ENCODE measurements at regions not wholly inside any gene's neighbourhood (a gene's known extent, or its start where the extent isn't known, plus 50 kb on each side); places are given as distances from the start of the nearest gene placed in this dataset.

- no peak for TF ChIP-seq CTCF (IDR thresholded peaks at IDR 0.05; ENCODE audit: poor library complexity, severe bottlenecking)
- Histone ChIP-seq H3K9me3 (ENCODE audit: severe bottlenecking) (no peaks in the 10 kb centered on the region), H3K4me3 (ENCODE audit: severe bottlenecking) (no peak overlapping the region), H3K27me3 (ENCODE audit: insufficient read depth, poor library complexity, severe bottlenecking) (no peaks in the 10 kb centered on the region), H3K36me3 (ENCODE audit: low read depth) (no peaks in the 10 kb centered on the region), H3K27ac (ENCODE audit: poor library complexity, severe bottlenecking) (no peak overlapping the region), H3K4me1 (ENCODE audit: insufficient read depth, poor library complexity, severe bottlenecking) (peaks cover 12% of the 10 kb centered on the region)
- DNase-seq (ENCODE audit: low spot score) = no peak
- no peak for ATAC-seq (ENCODE audit: low read depth)
Measured at GRCh38 chr2:67570611-67571010, 173.5 kb downstream of the ETAA1 start.

GRCh38 chr2:67571785-67572718 lies 174.9 kb downstream of the ETAA1 start:
- no peak overlapping the region for H3K4me3 ChIP-seq (ENCODE audit: severe bottlenecking)
- H3K27me3 ChIP-seq (ENCODE audit: insufficient read depth, poor library complexity, severe bottlenecking) = no peaks in the 10 kb centered on the region
- TF ChIP-seq CTCF (IDR thresholded peaks at IDR 0.05; ENCODE audit: poor library complexity, severe bottlenecking) = no peak
- ATAC-seq (ENCODE audit: low read depth) (peak; percentile 61; the same call in 2 of the 3 replicates), DNase-seq (ENCODE audit: low spot score) (no peak)
- H3K27ac ChIP-seq (ENCODE audit: poor library complexity, severe bottlenecking) = peak overlapping the region; percentile 11
- H3K36me3 ChIP-seq (ENCODE audit: low read depth) = no peaks in the 10 kb centered on the region
- peaks cover 5% of the 10 kb centered on the region for H3K4me1 ChIP-seq (ENCODE audit: insufficient read depth, poor library complexity, severe bottlenecking)
- no peaks in the 10 kb centered on the region for H3K9me3 ChIP-seq (ENCODE audit: severe bottlenecking)

- DNase-seq (ENCODE audit: low spot score) (no peak), ATAC-seq (ENCODE audit: low read depth) (no peak)
- no peak overlapping the region for H3K4me3 ChIP-seq (ENCODE audit: severe bottlenecking)
- peak overlapping the region; percentile 11 for H3K27ac ChIP-seq (ENCODE audit: poor library complexity, severe bottlenecking)
- TF ChIP-seq CTCF (IDR thresholded peaks at IDR 0.05; ENCODE audit: poor library complexity, severe bottlenecking) = no peak
- H3K4me1 ChIP-seq (ENCODE audit: insufficient read depth, poor library complexity, severe bottlenecking) = peaks cover 5% of the 10 kb centered on the region
- H3K27me3 ChIP-seq (ENCODE audit: insufficient read depth, poor library complexity, severe bottlenecking) = no peaks in the 10 kb centered on the region
- H3K9me3 ChIP-seq (ENCODE audit: severe bottlenecking) = no peaks in the 10 kb centered on the region
- no peaks in the 10 kb centered on the region for H3K36me3 ChIP-seq (ENCODE audit: low read depth)
Measured at GRCh38 chr2:67572721-67573435, 175.7 kb downstream of the ETAA1 start.

- ATAC-seq (ENCODE audit: low read depth) (peak; percentile 53; the same call in 1 of the 3 replicates), DNase-seq (ENCODE audit: low spot score) (no peak)
- no peak for TF ChIP-seq CTCF (IDR thresholded peaks at IDR 0.05; ENCODE audit: poor library complexity, severe bottlenecking)
- Histone ChIP-seq H3K27me3 (ENCODE audit: insufficient read depth, poor library complexity, severe bottlenecking) (no peaks in the 10 kb centered on the region), H3K9me3 (ENCODE audit: severe bottlenecking) (no peaks in the 10 kb centered on the region), H3K36me3 (ENCODE audit: low read depth) (no peaks in the 10 kb centered on the region), H3K27ac (ENCODE audit: poor library complexity, severe bottlenecking) (peak overlapping the region; percentile 14), H3K4me3 (ENCODE audit: severe bottlenecking) (no peak overlapping the region), H3K4me1 (ENCODE audit: insufficient read depth, poor library complexity, severe bottlenecking) (peaks cover 5% of the 10 kb centered on the region)
Measured at GRCh38 chr2:67574230-67574629, 177.1 kb downstream of the ETAA1 start.

Measured in RWPE2 (cell line).